ENCODE measurements at regions not wholly inside any gene's neighbourhood (a gene's known extent, or its start where the extent isn't known, plus 50 kb on each side); places are given as distances from the start of the nearest gene placed in this dataset.

GRCh38 chr7:145009876-145010275, 174.0 kb upstream of the TPK1 start:
- H3K27ac Mint-ChIP-seq: no peak overlapping the region
- POLR2A ChIA-PET: no interaction called here
- H3K9me3 Mint-ChIP-seq (ENCODE audit: insufficient read depth): no peaks in the 10 kb centered on the region
- no peaks in the 10 kb centered on the region for H3K4me1 Mint-ChIP-seq
- H4K20me1 ChIP-seq (ENCODE audit: control insufficient read depth, insufficient read depth, low read length, poor library complexity, severe bottlenecking): no peaks in the 10 kb centered on the region
- H3K4me3 ChIP-seq (ENCODE audit: control extremely low read depth in 1 of 5, extremely low read depth in 1 of 5, insufficient read depth in 1 of 5, low read depth in 2 of 5, low read length in 4 of 5): no peak overlapping the region
- no peak for TF ChIP-seq CTCF (IDR thresholded peaks at IDR 0.05)
- no peak for TF ChIP-seq EZH2 (IDR thresholded peaks at IDR 0.05; ENCODE audit: borderline replicate concordance, insufficient read depth, low read depth, low read length, poor library complexity, severe bottlenecking)
- no peak overlapping the region for H3K4me2 ChIP-seq (replicated peaks; ENCODE audit: low read depth, low read length, poor library complexity, severe bottlenecking)
- CTCF ChIA-PET: no interaction called here
- H3K27ac ChIP-seq (ENCODE audit: low read length in 2 of 2): no peak overlapping the region
- H2AFZ ChIP-seq (ENCODE audit: insufficient read depth, low read depth, low read length, poor library complexity, severe bottlenecking): no peak overlapping the region
- H3K9ac ChIP-seq (ENCODE audit: low read length): no peak overlapping the region
- intact Hi-C loops (cut with micrococcal nuclease): no loop called here
- no peak for ATAC-seq (ENCODE audit: low read depth)
- DNase-seq: no peak
- no peak overlapping the region for H3K4me3 Mint-ChIP-seq
- 94% methylated on average over 2 of the region's 3 CpGs for WGBS (ENCODE audit: insufficient coverage)
- H3K27me3 Mint-ChIP-seq: no peaks in the 10 kb centered on the region
- H3K27me3 ChIP-seq (replicated peaks in 1 of 4; ENCODE audit: control extremely low read depth in 1 of 4, control insufficient read depth in 3 of 4, insufficient read depth in 4 of 4, low read length in 3 of 4): no peaks in the 10 kb centered on the region
- H3K9me3 ChIP-seq (ENCODE audit: control extremely low read depth in 1 of 3, control insufficient read depth in 2 of 3, insufficient read depth in 1 of 3, low read length in 2 of 3): peaks cover 0 to under 1% (median 0%) of the 10 kb centered on the region in 3 donors
- no peaks in the 10 kb centered on the region for H3K4me1 ChIP-seq (ENCODE audit: control insufficient read depth in 2 of 2, insufficient read depth in 2 of 2, low read length in 2 of 2)
- H3K36me3 ChIP-seq (replicated peaks in 1 of 2; ENCODE audit: control extremely low read depth in 1 of 2, control insufficient read depth in 1 of 2, extremely low read depth in 1 of 2, insufficient read depth in 2 of 2, low read length in 1 of 2): no peaks in the 10 kb centered on the region
- no peaks in the 10 kb centered on the region for H3K79me2 ChIP-seq (ENCODE audit: control insufficient read depth, insufficient read depth, low read length)

GRCh38 chr7:145005601-145006000, 169.7 kb upstream of the TPK1 start:
- no peak overlapping the region for H3K9ac ChIP-seq (ENCODE audit: low read length)
- ChIA-PET POLR2A (no interaction called here), CTCF (no interaction called here)
- H2AFZ ChIP-seq (ENCODE audit: insufficient read depth, low read depth, low read length, poor library complexity, severe bottlenecking): no peak overlapping the region
- H3K4me2 ChIP-seq (replicated peaks; ENCODE audit: low read depth, low read length, poor library complexity, severe bottlenecking): no peak overlapping the region
- 90% methylated on average over 2 of the region's 2 CpGs for WGBS (ENCODE audit: insufficient coverage)
- no peaks in the 10 kb centered on the region for H3K4me1 ChIP-seq (ENCODE audit: control insufficient read depth in 2 of 2, insufficient read depth in 2 of 2, low read length in 2 of 2)
- H3K9me3 ChIP-seq (ENCODE audit: control extremely low read depth in 1 of 3, control insufficient read depth in 2 of 3, insufficient read depth in 1 of 3, low read length in 2 of 3): peaks cover 0 to 17% (median 4%) of the 10 kb centered on the region in 3 donors
- TF ChIP-seq EZH2 (IDR thresholded peaks at IDR 0.05; ENCODE audit: borderline replicate concordance, insufficient read depth, low read depth, low read length, poor library complexity, severe bottlenecking) (no peak), CTCF (IDR thresholded peaks at IDR 0.05) (no peak)
- H3K27me3 Mint-ChIP-seq: no peaks in the 10 kb centered on the region
- no peak overlapping the region for H3K4me3 Mint-ChIP-seq
- no peak overlapping the region for H3K4me3 ChIP-seq (ENCODE audit: control extremely low read depth in 1 of 5, extremely low read depth in 1 of 5, insufficient read depth in 1 of 5, low read depth in 2 of 5, low read length in 4 of 5)
- intact Hi-C loops (cut with micrococcal nuclease): no loop called here
- H3K4me1 Mint-ChIP-seq: no peaks in the 10 kb centered on the region
- no peak for ATAC-seq (ENCODE audit: low read depth)
- no peaks in the 10 kb centered on the region for H4K20me1 ChIP-seq (ENCODE audit: control insufficient read depth, insufficient read depth, low read length, poor library complexity, severe bottlenecking)
- H3K27ac ChIP-seq (ENCODE audit: low read length in 2 of 2): no peak overlapping the region
- peaks cover 4% of the 10 kb centered on the region for H3K9me3 Mint-ChIP-seq (ENCODE audit: insufficient read depth)
- no peaks in the 10 kb centered on the region for H3K79me2 ChIP-seq (ENCODE audit: control insufficient read depth, insufficient read depth, low read length)
- H3K27me3 ChIP-seq (replicated peaks in 1 of 4; ENCODE audit: control extremely low read depth in 1 of 4, control insufficient read depth in 3 of 4, insufficient read depth in 4 of 4, low read length in 3 of 4): no peaks in the 10 kb centered on the region
- H3K36me3 ChIP-seq (replicated peaks in 1 of 2; ENCODE audit: control extremely low read depth in 1 of 2, control insufficient read depth in 1 of 2, extremely low read depth in 1 of 2, insufficient read depth in 2 of 2, low read length in 1 of 2): no peaks in the 10 kb centered on the region
- H3K27ac Mint-ChIP-seq: no peak overlapping the region
- no peak for DNase-seq
